HG03045 (cell line): ENCODE measurements at regions not wholly inside any gene's neighbourhood (a gene's known extent, or its start where the extent isn't known, plus 50 kb on each side); places are given as distances from the start of the nearest gene placed in this dataset.
"Not testable (repeated sequence)": the region's sequence is repeated elsewhere in the genome, so short reads cannot be mapped to it uniquely, and the experiment has no call there.

Experiments used
- ATAC-seq: cut with Tn5 transposase; IDR thresholded peaks from one replicate; pipeline ENCODE4 v1.9.1; 2021; ENCODE audit warnings: mild to moderate bottlenecking, moderate library complexity; ENCODE audit not compliant: unreplicated experiment

GRCh38 chr4:138591808-138592207, 349.7 kb upstream of the SLC7A11 start:
- ATAC-seq: no peak

GRCh38 chr4:138588501-138588900, 346.4 kb upstream of the SLC7A11 start:
- ATAC-seq: no peak

- ATAC-seq: no peak
Measured at GRCh38 chr4:138579146-138579545, 337.0 kb upstream of the SLC7A11 start.

- ATAC-seq: not testable (repeated sequence)
Measured at GRCh38 chr4:138577826-138578225, 335.7 kb upstream of the SLC7A11 start.

- ATAC-seq: no peak
Measured at GRCh38 chr4:138577145-138577544, 335.0 kb upstream of the SLC7A11 start.

GRCh38 chr4:138576684-138577083, 334.5 kb upstream of the SLC7A11 start:
- no peak for ATAC-seq

GRCh38 chr4:138573246-138573645, 331.1 kb upstream of the SLC7A11 start:
- no peak for ATAC-seq

GRCh38 chr4:138572007-138572406, 329.9 kb upstream of the SLC7A11 start:
- no peak for ATAC-seq

- ATAC-seq: no peak
Measured at GRCh38 chr4:138567696-138568095, 325.5 kb upstream of the SLC7A11 start.

- no peak for ATAC-seq
Measured at GRCh38 chr4:138565576-138565975, 323.4 kb upstream of the SLC7A11 start.

- no peak for ATAC-seq
Measured at GRCh38 chr4:138562544-138562991, 320.4 kb upstream of the SLC7A11 start.

- no peak for ATAC-seq
Measured at GRCh38 chr4:138561906-138562305, 319.8 kb upstream of the SLC7A11 start.

- ATAC-seq: no peak
Measured at GRCh38 chr4:138561276-138561880, 319.2 kb upstream of the SLC7A11 start.

- no peak for ATAC-seq
Measured at GRCh38 chr4:138560448-138560847, 318.3 kb upstream of the SLC7A11 start.

GRCh38 chr4:138558886-138559285, 316.7 kb upstream of the SLC7A11 start:
- ATAC-seq: no peak

- ATAC-seq: no peak
Measured at GRCh38 chr4:138555584-138555983, 313.4 kb upstream of the SLC7A11 start.

GRCh38 chr4:138555108-138555507, 313.0 kb upstream of the SLC7A11 start:
- no peak for ATAC-seq

GRCh38 chr4:138553001-138553845, 311.1 kb upstream of the SLC7A11 start:
- ATAC-seq: no peak

- ATAC-seq: no peak
Measured at GRCh38 chr4:138542191-138542776, 300.1 kb upstream of the SLC7A11 start.

- no peak for ATAC-seq
Measured at GRCh38 chr4:138540056-138540800, 298.1 kb upstream of the SLC7A11 start.

GRCh38 chr4:138538743-138539142, 296.6 kb upstream of the SLC7A11 start:
- no peak for ATAC-seq
